ENCODE measurements at regions not wholly inside any gene's neighbourhood (a gene's known extent, or its start where the extent isn't known, plus 50 kb on each side); places are given as distances from the start of the nearest gene placed in this dataset.

DNA sequence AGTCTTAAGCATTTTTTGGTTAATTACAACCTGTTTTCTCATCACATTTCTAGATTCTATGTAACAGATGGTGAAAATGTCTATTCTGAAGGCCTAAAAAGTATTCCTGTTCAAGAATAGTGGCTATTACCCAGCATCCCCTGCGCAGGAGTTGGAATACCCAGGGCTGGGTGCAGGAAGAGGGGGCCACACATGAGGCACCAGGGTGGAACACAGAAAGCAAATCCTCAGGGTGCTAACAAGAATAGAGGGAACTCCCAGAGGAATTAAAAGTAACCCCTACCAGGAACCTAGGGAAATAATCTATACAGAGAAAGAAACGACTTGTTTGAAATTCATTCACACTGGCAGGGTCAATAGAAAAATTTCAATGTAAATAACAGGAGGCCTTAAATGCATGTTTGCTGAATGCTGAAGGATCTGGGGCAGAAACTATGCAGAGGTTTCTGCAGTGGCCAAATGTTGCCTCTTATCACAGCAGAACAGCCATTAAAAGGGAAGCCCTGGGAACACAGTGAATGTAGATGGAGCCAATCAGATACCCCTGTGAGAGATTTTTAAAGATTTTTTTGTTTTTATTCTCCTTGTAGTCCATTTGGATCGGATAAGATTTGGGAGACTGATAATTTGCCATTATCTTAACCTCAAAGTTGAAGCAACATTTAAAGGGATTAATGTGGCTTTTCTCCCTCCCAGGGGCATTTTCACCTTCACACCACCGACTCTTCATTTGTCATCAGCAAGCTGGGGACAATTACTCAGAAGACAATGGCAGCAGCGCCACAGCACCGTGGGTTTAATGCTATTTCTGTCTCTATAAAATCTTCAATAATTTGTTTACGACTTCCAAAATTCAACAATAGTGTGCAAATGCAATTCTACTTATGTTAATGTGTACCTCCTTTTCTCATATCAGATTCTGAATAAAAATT, 196.0 kb upstream of the PSMD7 start:
- DNase-seq: no peak

DNA sequence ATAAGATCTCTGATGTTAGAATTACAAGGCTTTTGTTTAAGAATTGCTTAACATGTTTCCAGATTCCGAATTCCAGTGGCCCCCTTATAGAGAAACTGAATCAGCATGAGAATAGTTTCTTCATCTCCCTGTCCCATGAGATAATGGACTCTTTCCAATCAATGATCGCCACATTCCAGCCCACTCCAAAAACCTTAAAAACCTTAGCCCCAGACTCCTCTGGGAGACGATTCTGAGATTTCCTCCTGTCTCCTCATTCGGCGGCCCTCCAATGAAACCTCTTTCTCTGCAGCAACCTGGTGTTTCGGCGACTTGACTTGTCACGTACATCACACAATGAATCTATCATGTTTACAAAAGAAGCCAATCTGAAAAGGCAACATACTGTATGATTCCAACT, 197.1 kb upstream of the PSMD7 start:
- DNase-seq: no peak

DNA sequence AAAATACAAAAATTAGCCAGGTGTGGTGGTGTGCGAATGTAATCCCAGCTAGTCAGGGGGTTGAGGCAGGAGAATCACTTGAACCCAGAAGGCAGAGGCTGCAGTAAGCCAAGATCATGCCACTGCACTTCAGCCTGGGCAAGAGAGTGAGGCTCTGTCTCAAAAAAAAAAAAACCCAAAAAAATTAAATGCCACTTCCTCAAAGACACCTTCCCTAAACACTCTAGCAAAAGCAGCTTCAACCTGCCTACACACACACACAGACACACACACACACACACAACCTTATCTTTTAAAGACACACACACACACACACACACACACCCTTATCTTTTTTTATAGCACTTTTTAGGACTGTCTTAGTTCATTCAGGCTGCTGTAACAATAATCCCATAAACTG, 201.7 kb upstream of the PSMD7 start:
- DNase-seq: no peak

DNA sequence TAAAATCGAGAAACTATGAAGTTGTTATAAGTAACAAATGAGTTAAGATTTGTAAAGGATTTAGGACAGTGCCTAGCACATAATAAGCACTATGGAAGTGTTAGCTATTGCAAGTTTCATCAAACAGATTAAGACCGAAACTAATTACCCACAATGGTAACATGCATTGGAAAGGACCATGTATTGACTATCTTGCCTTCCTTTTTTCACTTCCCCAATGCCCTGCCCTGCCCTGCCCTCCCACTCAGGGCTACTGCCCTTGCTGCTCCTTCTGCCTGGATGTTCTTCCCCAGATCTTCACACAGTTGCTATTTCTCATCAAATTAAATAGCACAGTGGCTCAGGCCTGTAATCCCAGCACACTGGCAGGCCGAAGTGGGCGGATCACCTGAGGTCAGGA, 202.1 kb upstream of the PSMD7 start:
- no peak for DNase-seq

DNA sequence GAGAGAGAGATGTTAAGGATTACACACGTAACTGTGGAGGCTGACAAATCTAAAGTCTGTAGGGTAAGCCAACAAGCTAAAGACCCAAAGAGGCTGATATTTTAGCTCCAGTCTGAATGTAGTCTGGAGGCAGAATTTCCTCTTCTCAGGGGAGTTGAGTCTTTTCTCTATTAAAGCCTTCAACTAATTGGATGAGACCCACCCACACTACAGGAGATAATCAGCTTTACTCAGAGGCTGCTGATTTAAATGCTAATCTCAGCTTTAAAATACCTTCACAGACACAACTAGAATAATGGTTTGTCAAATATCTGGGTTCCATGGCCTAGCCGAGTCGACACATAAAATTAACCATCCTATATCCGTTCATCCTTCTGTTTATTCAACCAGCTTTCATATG, 204.3 kb upstream of the PSMD7 start:
- no peak for DNase-seq

DNA sequence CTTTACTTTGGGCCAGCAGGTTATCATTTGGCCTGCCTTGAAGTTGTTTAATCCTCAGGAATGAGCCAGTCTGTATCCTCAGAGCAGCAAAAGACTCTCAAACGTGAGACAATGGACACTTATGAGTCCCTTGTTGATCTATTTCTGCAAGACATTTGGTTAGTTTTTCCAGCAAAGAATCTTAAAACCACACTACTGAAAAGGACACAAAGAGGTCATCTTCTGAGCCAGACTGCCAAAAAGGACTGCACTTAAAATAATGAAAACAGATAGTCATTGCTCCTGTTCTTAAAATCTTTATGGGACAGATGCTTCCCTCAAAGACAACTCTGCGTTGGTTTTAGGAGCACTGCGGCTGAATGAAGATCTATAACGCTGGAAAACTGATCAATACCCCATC, 205.7 kb upstream of the PSMD7 start:
- DNase-seq: peak; percentile 20

DNA sequence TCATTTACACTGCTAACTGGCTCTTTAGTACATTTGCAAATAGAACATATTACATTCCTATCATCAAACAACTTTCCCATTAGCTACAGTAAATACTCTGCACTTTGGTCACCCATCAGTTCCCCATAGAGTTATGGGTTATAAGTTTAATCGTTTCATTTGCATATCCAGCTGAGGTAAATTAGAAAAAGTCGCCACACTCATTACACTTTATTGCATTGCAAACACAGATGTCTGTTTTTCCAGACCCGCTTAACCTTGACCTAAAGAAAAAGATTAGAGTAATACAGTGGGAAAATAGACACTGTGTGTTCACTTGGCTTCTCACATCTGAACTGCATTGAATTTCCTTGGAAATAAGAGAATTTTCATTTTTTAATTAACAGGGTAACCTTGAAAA, 213.1 kb upstream of the PSMD7 start:
- DNase-seq: no peak

DNA sequence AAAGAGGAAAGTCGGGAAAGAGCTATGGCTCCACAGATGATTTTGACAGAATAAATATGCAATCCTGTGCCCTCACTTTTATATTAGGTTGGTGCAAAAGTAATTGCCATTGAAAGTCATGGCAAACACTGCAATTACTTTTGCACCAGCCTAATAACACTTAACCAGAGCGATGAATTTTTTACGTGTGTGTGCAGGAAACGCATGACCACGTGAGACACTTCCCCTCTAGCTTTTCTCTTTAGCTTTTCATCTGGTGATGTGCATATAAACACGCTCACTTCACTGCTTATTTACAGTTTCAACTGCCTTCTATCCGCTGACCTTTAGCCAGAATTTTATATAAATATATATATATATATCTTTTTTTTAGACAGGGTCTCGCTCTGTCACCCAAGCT, 216.3 kb upstream of the PSMD7 start:
- DNase-seq: no peak

DNA sequence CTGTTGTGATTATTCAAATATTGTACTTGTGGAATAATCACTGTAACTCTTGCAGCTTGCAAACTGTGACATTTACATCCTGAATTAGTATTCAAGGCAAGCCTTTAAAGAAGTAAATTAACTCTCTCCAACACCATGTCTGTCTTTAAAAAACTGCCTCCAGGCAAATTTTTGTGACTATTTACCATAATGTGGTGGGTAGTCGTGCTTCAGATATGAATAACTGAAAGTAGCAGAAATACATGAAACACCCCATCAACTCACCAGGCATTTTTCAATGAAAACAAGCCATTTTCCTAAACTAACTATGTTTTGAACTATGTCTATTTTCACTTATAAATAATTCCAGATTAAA, 217.4 kb upstream of the PSMD7 start:
- no peak for DNase-seq

DNA sequence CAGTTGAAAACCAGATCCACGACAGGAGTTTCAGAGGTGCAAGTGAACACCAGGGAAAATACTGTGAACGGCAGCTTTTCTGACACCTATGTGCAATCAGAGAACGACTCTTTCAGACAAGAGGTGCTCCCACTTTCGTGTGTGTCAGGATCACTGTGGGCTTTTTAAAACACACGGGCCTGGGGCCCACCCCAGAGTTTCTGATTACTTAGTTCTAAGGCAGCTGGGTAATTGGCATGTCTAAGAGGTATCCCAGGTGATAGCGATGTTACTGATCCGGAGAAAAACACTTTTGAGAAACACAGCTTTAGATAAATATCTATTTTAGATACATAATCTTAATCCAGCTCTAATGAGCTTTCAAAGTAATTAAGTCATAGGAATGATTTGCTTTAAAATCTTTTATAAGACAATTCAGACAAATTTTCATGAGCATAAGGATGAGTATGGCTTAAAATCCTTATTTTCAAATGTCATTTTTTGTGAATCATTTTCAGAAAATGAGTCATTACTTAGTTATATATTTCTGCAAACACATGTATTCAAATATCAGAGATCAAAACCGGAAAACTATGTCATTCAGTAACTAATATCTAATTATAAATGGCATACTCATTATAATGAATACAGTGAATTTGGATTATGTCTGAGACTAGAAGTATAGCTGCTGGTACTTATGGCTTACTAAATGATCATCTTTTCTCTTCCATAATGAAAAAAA, 217.9 kb upstream of the PSMD7 start:
- no peak for DNase-seq

DNA sequence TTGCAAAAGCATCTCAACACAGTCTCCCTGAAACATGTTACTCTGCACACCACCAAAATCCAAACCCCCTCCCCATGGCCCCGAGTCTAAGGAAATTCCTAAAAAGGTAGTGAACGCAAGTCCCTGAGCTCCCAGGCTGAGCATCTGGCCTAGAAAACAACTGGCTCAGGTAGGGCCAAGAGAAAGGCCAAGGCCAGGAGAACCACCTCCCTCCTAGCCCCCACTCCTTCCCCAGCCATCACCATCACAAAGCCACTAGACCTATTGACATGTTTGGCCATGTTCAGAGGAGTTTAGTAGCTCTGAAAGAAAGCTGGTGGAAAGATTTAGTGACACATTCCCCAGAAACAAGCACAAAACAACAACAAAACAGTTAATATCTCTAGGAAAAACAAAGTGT, 220.0 kb upstream of the PSMD7 start:
- DNase-seq: no peak

DNA sequence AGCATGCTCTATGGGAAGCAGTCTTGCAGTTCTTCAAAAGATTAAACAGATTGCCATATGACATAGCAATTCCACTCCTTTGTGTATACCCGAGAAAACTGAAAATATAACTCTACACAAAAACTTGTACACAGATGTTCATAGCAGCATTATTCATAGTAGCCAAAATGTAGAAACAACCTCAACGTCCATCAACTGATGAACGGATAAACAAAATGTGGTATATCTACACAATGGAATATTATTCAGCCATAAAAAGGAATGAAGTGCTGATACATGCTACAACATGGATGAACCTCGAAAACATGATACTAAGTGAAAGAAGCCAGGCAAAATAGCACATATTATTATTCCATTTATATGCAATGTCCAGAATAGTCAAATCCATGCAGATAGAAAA, 221.2 kb upstream of the PSMD7 start:
- no peak for DNase-seq

DNA sequence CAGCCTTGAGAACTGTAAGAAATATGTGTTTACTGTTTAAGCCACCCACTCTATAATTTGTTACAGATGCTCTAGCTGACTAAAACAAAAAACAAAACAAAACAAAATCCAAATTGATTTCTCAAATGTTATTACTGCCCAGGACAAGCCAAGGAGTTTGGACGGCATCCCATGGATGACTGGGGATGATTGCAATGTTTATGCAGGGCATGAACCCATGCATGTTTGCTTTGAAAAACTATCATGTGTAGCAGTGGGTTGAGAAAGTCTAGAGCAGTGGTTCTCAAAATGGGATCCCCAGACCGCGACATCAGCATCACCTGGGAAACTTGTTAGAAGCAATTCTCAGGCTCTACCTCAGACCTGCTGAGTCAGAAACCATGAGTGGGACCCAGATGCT, 223.2 kb upstream of the PSMD7 start:
- DNase-seq: no peak

DNA sequence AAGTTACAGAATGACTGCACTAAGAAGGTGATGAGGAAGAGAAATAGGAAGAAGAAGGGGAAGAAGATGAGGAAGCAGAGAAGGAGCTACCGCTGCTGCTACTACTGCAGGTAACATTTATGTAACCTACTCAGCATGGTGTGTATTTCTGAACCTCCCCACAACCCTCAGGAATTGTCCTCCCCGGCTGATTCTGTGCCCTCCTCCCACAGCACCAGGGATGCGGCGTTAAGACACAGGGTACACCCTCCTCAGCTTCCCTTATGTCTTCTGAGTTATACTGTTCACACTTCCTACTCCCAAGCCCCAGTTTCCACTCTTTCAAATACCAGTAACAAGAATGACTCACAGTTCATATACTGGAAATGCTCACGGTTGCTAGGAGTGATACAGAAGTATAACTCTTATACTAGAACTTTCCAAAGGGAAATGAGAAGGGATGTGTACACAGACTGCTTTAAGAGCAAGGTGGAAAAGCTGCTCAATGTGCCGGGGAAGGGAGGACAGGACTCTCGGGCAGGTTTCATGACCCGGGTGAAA, 224.5 kb upstream of the PSMD7 start:
- DNase-seq: no peak

DNA sequence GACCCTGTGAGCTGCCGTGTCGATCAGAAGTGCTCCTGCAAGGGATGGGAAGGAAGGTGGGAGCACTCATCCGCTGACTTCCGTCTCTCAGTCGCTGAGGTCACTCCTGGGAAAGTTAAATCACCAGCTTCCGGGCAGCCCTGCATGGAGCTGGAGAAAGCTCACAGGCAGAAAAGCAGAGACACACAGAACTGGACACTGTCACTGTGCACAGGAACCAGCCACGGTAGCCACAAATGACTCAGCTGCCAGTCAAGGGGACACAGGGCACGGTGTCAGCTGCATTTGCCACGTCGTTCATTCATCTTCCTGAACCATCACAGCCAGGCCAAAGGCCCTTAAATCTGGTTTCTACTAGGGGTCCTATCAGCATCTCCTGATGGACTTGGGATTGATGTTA, 226.4 kb upstream of the PSMD7 start:
- no peak for DNase-seq

DNA sequence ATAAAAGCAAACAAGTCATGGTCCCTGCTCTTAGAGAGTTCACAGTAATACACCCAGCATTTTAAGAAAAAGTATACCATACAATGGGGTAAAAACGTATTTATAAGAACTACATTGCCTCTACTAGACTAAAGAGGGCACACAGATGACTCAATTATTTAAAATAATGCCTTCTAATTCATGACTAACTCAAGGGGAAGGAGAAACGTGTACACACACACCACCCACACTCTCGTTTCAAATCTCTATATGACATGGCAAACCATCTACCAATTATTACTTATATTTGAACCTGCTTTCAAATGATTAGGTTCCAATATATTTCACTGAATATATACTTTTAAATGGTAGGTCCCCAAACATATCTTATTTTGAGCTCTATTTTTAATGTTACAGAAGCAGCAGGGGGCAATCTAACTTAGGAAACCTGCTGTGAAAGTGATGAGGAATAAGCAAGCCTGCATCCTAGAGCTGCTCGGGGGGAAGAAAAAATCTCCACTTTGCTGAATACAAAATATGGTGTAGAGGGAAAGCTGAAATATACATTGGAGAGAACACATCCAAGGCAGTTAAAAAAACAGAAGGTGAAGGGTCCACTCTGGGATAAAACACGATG, 232.4 kb upstream of the PSMD7 start:
- DNase-seq: peak; percentile 31

DNA sequence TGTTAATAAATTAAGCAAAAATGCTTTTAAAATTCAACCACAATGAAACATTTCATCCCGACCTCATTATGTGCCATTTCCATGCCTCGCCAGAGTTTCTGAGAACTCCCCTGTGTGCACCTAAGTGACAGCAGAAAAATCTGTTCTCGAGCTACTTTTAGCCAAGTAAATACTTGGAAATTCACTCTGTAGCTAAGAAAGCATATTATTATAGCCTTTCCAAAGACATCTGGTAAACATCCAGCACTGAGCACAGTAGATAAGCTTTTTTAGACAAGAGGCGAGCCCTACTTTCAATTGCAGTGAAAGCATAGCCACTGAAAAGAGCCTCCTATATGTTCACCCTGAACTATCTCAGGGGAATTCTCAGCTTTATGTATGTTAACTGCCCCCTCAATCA, 242.8 kb upstream of the PSMD7 start:
- DNase-seq: peak; percentile 72

DNA sequence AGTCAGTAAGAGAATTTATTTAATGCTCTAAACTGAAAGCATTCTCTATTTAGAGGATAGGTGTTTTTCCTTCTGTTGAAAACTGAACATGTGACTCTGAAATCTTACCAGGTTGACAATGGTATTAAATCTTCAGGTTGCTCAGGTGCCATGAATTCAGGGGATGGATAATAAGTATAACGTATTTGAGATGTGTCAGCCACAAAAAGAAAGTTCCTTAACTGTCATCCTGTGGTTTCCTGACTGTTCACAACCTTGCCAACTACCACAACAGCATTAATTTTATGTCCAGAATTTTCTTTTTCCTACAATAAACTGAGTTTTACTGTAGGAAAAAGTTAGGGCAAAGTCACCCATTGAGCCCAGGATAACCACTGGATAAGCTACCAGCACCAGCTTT, 243.3 kb upstream of the PSMD7 start:
- no peak for DNase-seq

DNA sequence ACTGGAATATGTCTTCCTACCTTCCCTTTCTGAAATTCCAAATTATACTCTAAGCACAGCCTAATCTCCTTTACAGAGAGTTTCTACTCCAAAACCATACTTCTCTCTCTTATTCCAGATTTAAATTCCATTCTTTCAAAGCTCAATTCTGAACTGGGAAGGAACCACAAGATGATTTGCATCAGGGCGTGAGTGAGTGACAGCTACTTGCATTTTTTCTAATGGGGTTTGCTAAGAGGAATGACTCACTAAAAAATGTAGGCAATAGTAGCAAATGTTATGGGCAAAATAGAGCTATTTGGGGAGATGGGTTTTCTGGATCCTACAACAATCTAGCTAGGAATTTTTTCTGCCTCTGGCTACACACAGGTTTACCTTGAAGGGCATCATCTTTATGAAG, 244.6 kb upstream of the PSMD7 start:
- no peak for DNase-seq

DNA sequence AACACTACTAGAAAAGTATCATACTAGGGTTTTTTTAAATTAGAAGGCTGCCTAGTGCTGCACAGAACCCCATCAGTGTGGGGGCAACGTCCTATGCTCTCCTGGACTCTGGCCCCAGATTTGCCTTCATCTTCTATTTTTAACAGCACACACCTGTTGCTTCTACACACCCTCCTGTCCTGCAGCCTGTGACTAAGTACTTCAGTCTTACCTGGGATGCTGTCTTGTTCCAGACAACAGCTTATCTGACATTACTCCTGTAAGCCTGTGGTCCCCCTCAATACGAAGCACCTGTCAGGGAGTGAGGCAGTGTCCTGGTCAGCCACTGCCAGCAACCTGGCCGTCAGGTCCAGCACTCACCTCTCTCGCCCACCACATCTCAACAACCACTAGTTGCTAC, 247.6 kb upstream of the PSMD7 start:
- DNase-seq: no peak

DNA sequence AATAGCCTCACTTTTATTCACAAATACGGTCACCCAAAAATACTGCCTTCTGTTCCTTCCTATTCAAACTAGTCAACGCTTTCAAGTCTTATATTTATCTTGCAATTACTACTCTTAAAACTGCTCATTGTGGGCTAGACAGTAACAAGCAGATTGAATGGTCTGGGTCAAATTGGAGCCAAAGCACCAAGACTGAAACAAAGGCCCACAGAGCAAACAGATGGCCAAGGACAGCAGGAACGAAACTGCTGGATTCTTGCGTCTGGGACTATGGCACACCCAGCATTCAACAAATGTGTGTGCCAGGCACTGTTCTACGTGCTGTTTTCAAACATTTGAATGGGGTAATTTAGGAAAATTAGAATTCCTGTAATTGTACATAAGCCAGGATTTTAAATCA, 250.1 kb upstream of the PSMD7 start:
- DNase-seq: no peak

DNA sequence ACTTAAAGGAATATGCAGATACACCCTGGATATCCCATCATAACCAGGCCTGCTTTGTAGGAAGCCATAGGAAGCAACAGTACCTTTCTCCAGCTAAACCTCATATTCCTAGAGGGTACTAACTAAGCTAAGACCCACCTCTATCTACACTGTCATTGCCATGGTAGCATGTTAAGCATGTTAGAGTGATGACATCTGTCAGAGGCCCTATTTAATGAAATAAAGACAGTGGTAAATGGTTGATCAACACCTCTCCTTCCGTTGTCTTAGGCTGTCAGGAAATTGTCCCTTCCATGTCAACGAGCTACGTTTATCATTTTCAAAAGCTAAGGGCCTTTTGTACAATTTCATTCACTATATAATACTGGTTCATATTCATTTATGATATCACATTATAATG, 251.1 kb upstream of the PSMD7 start:
- no peak for DNase-seq

DNA sequence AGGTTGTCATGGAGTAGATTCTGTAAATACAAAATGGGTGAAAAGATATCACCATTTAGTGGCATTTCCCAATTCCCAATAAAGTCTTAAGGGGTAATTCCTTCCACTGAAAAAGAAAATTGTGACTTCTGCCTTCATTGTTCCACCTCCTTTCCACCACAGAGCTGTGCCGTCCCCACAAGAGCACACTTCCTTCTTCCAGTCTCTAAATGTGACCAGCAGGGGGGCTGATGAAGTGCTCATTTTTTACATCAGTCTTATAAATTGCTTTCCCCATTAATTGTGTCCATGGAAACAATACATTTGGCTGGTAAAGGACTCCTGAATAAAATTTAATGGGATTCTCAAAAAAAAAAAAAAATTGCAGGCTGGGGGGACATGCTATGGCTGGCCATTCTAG, 260.8 kb upstream of the PSMD7 start:
- DNase-seq: peak; percentile 9
